Kidney glomerular epithelial cell (primary cell): ENCODE measurements at regions not wholly inside any gene's neighbourhood (a gene's known extent, or its start where the extent isn't known, plus 50 kb on each side); places are given as distances from the start of the nearest gene placed in this dataset.
"Not testable (repeated sequence)": the region's sequence is repeated elsewhere in the genome, so short reads cannot be mapped to it uniquely, and the experiment has no call there.

Source experiments
- DNase-seq: peaks from one replicate; lab custom pipeline; 2025; lab: John Stamatoyannopoulos, UW

DNA sequence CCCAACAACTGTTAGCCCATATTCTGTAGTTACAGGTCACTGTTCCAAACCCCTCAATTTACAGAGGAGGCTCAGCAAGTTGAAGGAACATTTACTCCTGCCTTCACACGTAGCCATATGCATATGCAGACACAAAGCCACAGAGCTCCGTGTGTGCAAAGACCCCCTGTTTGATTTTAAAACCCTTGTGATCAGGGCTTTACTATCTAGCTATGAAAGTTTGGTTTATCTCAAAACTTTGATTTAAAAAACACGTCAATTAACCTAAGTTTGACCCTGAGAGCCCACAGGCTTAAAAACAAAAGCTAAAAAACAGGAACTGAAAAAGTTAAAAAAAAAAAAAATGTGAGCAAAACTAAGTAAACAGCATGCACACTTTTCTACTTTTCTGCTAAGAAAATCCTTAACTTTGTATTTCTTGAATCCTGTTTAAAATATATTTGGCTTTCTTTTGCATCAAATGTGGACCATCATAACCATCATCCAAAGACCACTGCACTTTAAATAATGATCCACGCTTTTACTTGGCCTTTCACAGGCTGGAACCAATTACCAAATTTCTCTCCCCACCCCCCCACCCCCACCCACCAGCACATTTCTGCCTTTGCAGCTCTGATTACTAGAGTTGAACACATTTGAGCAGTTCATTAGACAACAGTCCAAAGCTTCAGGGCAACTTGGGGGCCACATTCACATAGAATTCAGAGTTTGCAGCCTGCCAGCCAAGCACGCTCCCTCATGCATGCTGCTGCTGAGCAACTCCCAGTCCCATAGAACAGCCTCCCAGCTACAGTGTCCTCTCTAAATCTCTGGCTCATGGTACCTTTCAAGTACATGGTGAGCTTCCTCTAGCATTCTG is 128.8 kb upstream of the MAP3K1 start:
- DNase-seq: no peak

DNA sequence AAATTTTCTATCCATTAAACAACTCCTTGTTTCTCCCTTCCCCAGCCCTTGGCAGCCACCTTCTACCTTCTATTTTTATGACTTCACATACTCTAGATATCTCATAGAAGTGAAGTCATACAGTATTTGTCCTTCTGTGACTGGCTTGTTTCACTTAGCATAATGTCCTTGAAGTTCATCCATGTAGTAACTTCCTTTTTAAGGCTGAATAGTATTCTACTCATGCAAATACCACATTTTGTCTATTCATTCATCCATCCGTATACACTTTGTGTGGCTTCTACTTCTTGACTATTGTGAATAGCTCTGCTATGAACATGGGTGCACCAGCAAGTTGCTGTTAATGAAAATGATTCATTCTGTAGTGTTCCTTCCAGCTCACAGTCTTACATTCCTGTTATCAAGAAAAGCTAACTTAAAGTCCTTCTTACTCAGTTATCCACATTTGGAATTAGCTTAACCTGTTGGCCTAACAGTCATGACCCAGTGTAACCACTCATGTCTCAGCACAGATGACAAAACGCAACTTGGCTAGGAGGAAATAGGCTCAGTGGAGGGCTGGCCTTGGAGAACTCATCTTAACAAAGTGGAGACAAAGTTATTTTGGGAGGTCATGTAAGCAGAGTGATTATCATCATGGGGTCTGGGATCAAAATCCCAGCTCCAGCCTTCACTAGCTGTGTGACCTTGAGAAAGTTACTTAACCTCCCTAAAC is 129.7 kb upstream of the MAP3K1 start:
- peak; percentile 6 for DNase-seq

DNA sequence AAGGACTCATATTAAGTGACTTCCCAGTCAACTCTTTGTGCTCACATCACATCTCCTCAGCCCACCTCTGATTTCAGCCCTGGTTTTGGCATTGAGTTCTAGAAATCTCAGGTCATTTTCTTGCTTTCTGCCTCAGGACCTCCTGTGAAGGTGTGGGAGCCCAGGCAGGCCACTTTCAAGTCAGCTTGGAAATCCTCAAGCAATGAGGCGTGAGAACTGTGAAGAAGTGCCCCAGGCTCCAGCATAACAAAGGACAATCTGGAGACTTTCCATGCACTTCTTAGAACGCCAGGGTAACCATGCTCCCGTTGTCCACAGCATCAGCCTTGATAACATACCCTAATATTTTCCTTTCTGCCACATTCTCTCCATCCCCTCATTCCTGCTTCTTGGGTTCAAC is 131.2 kb upstream of the MAP3K1 start:
- DNase-seq: no peak

DNA sequence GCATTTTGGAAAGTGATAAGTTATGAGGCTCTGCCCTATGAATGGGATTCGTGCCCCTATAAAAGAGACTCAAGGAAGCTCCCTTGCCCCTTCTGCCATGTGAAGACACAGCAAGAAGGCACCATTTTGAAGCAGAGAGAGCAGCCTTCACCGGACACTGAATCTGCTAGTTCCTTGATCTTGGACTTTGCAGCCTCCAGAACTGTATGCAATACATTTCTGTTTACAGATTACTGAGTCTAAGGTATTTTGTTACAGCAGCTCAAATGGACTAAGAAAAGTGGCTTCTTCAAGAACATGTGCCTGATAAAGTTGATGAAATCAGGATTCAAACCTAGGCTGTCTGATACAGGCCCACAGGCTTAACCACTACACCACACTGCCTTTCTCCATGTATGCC is 131.6 kb upstream of the MAP3K1 start:
- DNase-seq: no peak

DNA sequence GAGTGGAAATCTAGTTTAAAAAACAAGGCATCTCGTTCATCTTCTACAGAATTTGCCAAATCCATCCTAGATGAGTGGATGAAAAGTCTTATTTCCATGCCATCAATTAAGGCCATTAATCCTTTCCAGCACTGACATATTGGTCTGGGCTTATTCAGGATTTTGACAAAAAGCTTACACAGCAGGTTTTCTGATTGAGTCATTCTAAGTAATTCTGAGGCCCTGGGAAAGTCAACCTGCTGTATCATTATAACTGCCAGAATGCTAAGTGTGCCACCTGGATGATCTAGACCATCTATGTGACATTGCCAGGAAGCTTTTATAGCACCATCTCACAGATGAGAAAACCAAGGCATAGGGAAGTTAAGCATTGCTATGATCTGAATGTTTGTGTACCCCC is 132.1 kb upstream of the MAP3K1 start:
- DNase-seq: no peak

DNA sequence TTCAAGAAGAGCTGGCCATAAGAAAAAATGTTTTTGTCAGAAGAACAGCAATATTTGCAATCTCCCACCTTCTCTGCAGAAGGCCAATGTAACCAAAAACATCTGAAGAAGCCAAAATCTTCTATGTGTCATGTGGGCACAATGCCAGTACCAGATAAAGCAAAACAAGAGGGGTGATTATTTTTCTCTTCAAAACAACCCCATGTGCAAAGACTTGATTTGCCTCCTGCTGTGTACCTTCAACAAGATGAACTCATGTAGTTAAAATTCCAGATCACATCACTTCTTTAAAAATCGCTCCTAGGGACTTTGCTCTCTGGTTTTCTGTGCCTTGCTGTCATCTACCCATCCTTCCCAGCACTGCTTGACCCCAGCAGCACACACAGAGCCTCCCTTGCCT is 134.0 kb upstream of the MAP3K1 start:
- no peak for DNase-seq

DNA sequence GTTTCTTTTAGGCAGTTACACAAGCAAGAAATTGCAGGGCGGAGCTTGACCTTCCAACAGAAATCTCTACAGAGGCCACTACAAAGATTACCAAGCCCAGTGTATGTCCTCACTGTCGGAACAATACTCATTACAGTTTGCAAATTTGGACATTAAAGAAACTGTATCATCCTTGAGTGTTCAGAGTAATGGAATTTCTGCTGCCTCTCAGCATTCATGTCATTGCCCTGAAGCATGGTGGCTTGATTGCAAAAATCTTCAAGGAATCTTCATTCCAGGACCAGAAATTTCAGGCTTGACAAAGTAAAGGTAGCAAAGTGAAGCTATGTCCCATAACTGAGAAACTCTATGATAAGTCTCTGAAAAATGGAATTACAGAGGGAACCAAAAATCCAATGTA is 134.6 kb upstream of the MAP3K1 start:
- no peak for DNase-seq

DNA sequence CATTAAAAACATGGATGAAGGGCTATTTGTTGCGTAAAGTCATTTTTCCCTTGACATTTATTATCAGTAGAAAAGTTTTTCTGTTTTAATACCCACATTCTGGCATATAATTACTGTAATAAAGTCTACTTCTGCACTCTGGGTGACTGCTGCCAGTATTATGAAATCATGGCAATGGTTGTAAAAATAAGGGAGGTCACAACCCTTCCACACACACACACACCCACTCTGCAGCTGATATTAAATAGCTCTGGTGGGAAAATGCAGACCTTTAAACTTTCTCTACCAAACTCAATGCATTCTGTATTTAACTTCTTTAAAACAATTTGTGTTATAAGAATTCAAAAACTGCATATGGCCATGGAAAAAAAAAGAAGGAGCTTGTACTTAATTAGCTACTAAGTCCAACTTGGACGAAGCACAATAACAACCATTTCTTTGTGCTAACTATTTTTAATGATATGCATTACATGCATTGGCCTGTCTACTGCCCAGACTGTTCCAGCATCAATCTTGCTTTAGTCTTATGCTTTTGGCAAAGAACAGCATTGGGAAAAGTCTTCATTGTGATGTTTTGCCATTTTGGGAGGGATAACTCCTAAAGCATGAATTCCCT is 137.6 kb upstream of the MAP3K1 start:
- no peak for DNase-seq

DNA sequence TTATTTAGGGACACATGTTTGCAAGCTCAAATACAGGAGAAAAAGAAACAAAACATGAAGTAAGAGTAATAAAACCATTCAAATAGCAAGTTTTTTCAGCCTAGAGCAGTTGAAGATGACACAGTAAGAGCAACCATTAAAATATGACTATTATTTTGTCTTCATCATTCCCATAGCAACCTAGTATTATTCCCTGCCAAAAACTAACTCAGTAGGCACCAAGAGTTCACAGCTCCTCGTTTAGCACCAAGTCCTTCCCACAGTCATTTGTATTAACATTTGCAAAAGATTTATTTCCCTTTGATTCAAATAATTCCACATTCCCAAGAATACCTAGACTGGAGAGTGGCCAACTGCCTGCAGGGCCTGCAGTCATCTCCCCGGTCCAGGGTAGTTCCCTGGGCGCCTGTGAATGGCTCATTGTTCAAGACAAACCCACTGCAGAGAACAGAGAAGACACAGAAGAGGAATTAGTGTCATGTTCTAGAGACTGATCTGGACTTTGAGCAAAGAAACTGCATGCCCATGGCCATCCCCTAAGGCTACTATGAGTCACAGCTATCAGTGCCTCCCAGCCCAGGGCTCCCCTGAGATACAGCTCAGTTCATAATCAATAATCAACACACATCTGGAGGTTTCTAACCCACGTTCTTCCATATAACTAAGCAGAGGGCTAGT is 139.1 kb upstream of the MAP3K1 start:
- no peak for DNase-seq

DNA sequence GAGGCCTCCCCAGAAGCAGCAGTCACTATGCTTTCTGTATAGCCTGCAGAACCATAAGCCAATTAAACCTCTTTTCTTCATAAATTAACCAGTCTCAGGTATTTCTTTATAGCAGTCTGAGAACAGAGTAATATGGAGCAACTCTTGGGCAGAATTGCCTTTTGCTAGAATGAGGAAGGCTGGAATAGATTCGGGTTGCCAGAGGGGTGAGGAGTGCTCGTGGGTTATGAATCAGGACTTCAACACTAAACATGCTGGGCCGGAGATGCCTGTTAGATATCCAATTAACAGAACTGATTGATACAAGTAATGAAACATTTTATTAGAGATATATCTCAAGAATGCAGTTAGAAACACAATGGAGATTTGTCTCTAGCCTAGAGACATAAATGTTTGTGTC is 140.9 kb upstream of the MAP3K1 start:
- no peak for DNase-seq

DNA sequence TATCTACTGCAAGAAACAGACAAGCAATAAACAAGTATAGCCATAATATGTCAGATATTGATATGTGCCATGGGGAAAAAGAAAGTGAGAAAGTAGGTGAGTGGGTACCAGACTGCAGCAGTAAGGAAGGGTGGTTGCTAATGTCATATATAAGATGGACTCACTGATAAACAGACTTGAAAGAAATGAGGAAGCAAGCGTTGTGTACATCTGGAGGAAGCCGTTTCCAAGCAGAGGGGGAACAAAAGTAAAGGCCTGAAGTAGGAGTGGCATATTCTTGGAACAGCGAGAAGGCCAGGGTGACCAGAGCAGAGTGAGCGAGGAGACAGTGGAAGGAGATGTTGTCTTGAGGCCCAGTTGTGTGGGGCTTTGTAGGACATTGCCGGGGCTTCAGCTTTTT is 142.2 kb upstream of the MAP3K1 start:
- DNase-seq: no peak

DNA sequence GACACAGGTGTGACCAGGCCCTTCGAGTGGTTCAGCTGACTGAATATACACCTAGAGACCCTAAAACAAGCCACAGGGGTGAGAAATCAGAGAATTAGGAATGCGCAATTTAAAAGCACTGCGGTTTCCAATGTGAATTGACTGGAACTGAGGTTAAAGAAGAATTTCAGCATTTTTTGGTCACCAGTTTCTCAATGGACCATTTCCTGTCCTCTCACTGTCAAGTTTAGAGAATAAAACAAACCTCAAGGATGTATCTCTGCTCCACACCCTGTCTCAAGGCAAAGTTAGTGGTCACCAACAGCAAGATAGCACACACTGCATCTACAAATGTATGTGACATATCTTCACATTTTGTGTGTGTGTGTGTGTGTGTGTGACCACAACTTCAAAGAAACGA is 143.8 kb upstream of the MAP3K1 start:
- DNase-seq: no peak

DNA sequence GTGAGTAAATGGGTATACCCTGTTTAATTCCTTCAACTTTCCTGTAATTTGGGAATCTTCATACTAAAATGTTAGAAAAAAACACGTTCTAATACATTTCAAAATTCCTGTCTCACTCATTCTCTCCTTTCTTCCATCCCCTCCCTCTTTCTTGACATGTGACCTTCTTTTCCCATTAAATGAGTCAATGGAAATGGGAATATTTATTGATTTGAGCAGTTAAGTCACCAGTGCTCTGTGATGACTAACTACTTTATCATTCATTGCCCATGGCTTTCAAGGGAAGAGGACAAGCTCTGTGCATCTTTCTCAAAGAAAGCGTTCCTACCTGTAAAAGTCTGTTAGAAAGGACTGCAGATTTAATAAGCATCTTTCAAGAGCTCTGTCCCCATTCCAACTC is 144.4 kb upstream of the MAP3K1 start:
- DNase-seq: no peak

DNA sequence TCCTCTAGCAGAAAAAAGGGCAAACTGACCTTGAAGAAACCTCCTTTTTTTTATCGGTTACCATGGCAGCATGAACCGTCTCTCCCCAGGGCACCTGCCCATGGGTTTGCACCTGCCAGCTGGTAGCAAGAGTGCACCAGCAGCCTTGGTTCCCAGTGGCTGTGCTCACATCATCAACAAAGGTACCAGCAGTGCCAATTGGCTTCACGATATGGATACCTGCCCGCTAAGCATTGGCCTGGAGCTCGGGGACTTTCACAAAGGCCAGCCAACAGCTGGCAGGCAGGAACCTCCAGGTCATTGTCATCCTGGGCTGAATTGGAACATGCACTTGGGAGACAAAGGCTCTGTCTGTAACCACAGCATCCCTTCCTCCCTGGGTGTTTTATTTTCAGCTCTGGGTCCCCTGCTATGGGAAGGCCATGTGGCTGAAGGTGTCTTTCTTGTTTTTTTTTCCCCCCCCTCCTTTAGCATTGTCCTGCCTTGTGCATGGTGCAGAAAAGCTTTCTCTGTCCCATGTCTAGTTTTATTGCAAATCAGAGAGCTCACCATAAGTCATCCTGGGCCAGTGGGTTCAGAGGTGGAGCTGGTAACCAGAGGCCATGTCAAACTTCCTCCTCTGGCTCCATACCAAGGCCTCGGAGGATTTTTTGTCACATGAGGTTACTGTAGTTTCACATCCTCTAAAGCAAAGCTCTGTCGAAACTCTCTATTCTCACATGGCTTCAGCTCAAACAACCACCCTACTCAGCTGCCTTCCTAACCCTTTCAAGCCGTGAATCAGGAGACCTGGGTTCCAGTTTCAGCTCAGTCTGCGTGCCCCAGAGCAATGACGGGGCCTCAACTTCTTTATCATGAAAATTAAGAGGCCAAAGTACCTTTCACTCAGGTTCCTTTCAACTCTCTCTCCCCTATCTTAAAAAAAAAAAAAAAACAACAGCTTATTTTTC is 145.5 kb upstream of the MAP3K1 start:
- DNase-seq: no peak

DNA sequence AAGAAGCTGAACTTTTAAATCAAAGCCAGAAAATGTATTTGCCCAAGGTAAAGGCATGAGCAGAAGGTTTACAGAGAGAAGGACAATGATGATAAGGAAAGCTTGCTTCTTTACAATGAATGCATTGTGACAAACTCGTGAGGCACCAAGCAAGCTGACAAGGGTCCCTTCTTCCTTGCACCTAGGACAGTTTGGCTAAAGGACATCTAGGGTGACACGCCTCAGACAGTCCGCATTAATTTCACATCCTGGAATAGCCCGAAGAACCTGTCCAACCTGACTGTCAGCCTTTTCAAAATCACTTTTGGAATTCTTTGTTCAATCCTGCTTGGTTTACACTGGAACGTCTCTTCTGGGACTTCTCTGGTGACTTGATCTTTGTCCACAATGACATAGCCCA is 146.4 kb upstream of the MAP3K1 start:
- no peak for DNase-seq

DNA sequence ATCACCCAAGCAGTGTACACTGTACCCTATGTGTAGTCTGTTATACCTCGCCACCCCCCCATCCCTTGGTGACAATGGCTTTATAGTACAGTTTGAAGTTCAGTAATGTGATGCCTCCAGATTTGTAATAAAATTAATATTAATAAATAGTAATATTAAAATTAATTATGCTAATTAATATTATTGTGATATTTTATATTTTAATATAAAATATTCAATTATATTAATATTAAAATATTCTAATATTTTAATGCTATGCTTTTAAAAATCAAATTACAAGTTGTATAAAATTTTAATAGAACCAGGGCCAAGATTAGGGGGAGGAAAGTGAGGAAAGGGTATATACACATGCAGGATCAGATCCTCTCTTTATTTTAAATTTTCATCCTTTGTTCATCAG is 147.7 kb upstream of the MAP3K1 start:
- DNase-seq: no peak

DNA sequence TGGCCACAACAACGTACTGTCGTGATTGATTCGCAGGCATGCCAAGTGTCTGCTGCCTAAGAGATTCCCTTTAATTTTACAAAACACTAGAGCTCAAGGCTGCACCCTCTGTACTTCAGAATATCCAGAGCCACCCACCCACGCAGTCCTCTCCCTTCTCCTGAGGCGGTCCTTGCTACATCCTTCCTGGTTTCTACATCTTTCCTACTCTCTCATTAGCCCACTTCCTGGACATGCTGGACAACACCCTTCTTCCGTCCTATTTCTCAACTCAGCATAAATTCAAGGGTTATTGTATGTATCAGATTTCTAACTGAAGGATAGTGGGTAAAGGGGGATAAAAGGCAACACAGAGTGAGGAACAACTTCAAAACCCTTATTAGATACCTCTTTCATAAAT is 148.4 kb upstream of the MAP3K1 start:
- DNase-seq: no peak

DNA sequence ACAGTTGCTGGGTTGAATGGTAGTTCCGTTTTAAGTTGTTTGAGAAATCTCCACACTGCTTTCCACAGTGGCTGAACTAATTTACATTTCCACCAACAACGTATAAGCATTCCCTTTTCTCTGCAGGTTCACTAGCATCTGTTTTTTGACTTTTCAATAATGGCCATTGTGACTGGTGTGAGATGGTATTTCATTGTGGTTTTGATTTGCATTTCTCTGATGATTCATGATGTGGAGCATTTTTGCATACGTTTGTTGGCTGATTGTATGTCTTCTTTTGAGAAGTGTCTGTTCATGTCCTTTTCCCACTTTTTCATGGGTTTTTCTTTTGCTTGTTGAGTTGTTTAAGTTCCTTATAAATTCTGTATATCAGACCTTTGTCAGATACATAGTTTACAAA is 150.2 kb upstream of the MAP3K1 start:
- not testable (repeated sequence) for DNase-seq

DNA sequence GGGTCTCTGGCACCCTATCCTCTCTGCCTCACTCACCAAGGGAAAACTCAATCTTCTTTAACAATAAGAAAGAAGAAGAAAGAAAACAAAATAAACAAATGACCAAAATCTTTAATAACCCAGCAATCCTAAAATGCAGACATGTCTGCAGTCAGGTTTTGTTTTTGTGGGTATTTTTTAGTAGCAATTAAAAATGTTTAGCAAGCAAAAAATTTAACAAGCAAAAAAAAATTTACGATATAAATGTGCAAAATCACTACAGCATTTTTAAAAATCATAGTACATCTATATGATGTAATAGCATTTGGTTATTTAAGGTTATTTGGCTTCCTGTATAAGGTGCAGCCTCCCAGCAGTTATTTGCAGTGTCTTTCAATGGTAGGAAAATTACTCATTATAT is 151.3 kb upstream of the MAP3K1 start:
- DNase-seq: no peak

DNA sequence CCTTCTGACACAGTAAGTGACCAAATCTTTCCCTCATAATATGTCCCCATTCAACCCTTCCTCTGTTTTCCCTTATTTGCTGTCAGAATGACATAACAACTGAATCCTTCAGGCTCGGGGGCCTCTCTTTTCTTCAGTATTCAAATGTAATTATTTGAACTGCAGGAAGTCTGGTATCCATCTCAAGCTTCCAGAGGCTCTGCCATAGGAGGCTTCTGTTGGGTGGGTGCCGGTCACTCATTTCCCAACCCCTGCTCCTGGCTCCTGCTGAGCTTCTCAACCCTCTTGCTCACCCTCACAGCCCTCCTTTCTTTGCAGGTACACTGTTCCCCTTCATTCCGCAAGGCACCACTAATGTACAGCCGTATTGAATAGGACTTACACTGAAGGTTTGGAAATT is 151.8 kb upstream of the MAP3K1 start:
- no peak for DNase-seq

DNA sequence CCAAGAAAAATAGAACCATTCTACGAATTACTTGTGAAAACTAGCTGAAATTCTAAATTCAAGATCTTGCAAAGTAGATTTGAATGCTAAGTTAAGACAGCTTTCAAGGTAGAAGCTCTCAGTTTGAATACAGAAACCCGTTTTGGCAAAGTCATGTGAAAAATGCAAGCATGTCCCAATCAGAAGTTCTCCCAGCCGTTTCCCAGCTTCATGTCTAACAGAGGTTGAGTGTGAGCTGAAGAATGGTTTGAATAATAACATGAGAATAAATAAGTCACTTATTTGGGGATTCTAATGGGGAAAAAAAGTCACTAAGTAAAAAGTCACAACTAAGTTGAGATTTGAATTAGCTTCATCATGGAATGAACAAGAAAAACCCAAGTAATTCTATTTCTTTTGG is 152.5 kb upstream of the MAP3K1 start:
- no peak for DNase-seq

DNA sequence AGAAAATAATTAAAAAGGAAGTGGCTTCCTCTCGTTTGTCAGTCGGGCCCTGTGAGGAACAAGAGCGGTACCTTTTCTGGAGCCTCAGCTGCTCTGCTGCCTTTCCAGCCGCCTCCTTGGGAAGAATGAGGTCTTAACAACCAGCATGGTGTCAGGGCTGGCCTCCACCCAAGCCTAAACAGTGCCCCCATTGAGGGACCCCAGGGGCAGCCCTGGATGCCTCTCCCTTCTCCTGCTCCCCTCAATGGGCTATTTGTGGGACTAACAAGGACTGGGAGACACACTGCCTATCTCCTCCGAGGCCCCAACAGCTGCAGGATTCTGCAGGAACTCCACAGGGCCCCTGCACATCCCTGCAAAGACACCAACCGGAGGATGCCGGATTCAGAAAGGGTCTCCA is 155.4 kb upstream of the MAP3K1 start:
- DNase-seq: no peak
